SK-N-MC (cell line): ENCODE measurements at regions not wholly inside any gene's neighbourhood (a gene's known extent, or its start where the extent isn't known, plus 50 kb on each side); places are given as distances from the start of the nearest gene placed in this dataset.

ENCODE experiments used
- EZH2 ChIP-seq: fragments of 200-600 bp; sonication (generic); IDR thresholded peaks from one replicate; pipeline ENCODE4 v1.6.1; 2017; ENCODE audit warnings: antibody characterized with exemption
- FOXP2 ChIP-seq: optimal IDR thresholded peaks from 2 replicates; pipeline ENCODE3; 2011; ENCODE audit warnings: mild to moderate bottlenecking, moderate library complexity; ENCODE audit not compliant: insufficient read depth; ENCODE audit errors: extremely low read length, control extremely low read depth
- POLR2AphosphoS5 ChIP-seq: IDR thresholded peaks from 2 replicates; pipeline ENCODE4 v1.6.1; 2012; ENCODE audit warnings: mild to moderate bottlenecking, low read depth, low read length, borderline replicate concordance

DNA sequence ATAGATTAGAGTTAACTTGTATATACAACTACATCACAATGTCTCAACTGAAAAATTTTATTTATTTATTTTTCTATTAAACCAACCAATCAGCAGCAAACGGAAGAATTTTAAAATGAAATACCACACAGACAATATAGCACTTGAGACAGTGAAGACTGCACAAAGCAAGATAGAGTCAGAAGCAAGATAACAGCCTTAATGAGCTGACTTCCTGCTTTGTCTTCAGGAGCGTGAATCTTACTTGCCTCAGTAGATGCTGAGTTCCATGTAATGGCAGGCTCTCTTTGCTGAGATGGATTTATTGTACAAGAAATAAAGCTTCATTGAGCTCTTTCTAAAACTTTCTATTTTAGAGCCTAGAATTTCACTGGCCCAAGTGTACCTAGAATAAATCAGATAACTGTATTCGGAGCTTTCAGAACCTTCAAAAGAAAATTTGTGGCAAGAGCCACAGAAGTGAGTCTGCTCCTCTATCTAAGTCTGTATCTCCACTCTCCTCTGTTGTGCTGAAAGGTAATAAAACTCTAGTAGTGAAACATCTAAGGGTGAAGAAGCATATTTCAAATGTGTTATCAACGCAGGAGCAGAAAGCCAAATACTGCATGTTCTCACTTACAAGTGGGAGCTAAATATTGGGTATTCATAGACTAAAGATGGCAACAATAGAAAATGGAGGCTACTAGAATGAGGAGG, 83.3 kb upstream of the ANKRD55 start:
- TF ChIP-seq EZH2 (no peak), POLR2AphosphoS5 (no peak), FOXP2 (no peak)
